ENCODE measurements at regions not wholly inside any gene's neighbourhood (a gene's known extent, or its start where the extent isn't known, plus 50 kb on each side); places are given as distances from the start of the nearest gene placed in this dataset.
"Not testable (repeated sequence)": the region's sequence is repeated elsewhere in the genome, so short reads cannot be mapped to it uniquely, and the experiment has no call there.

DNA sequence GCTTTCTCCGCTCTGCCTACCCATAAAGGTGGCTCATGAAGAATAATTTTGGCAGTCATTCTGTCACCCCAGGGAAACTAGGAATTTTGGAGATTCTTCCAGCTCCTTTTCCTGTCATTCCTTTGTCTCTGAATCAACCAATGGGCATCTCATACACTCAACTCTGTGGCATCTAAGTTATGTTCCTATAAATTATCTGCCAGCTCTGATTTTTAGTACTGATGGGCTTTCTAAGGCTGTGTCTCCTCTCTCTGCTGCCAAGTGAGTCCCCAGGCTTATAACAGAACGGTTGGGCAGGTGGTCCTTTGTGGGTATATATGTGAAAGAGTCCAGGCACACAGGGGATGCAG, 226.8 kb downstream of the NMUR2 start:
- no peak for DNase-seq (ENCODE audit: low read depth)

DNA sequence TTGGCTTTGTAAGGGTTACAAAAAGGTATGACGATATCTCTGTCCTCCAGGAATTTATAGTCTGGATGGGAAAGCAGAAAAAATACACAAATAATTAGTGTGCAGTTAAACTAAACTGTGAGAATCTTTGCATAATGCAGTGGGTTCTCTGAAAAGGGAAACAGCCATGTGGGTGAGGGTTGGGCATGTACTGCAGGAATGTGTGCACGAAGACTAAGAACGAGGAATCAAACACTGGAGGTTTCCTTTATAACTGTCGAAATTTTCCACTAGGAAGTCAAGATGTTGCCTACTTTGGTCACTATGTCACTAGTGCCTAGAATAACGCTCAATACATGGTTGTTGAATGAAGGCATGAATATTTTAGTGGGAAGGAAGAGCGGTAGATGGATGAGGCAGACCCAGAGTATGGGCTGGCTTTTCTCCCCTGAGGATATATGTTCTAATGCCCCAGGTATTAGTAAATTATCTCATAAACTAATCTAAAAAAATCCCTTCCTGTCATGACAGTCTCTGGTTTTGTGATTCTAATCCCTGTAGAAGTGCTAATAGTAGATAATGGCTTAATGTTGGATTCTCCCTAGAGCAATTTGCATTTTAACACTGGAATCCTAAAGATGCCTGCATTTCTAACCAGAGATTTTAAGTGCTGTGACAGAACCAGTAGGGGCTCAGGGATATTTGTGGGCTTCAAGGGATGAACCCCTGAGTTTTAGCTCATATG, 227.3 kb downstream of the NMUR2 start:
- no peak for DNase-seq (ENCODE audit: low read depth)

DNA sequence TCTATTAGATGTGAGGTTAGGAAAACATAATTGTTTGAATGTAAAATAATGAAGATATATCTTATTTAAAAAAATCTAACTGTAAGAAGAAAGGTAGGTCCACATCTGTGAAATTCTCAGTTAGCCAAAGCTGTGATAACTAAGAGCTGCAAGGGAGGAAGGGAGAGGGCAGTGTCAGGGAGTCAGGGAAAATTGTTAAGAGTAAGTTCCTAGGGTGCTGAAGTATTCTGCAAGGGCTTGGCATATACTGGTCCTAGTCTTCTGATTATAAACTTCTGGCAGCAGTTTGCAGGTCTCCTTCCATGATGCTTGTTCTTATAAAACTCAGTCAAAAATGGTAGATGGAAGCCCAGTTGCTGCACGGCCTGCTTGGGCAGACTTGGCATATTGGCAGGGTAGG, 233.2 kb downstream of the NMUR2 start:
- no peak for DNase-seq (ENCODE audit: low read depth)

DNA sequence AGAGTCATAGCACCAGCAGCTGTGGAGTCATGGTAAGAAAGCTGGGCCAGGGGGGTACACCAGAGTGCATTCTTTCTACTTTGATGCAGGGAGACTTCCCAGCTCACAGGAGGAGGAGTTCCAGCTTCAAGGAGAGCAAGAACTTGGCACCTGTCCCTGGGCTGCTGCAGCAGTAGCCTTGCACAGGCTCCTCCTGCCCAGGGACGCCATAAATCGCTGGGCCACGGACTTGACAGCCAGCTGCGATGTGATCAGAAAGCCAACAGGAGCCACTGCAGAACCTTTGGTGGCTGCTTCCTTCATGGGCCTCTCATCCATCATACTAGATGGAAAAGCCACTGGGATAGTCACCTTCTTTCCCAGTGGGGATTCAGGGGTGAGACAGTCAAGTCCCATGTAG, 234.7 kb downstream of the NMUR2 start:
- no peak for DNase-seq (ENCODE audit: low read depth)

DNA sequence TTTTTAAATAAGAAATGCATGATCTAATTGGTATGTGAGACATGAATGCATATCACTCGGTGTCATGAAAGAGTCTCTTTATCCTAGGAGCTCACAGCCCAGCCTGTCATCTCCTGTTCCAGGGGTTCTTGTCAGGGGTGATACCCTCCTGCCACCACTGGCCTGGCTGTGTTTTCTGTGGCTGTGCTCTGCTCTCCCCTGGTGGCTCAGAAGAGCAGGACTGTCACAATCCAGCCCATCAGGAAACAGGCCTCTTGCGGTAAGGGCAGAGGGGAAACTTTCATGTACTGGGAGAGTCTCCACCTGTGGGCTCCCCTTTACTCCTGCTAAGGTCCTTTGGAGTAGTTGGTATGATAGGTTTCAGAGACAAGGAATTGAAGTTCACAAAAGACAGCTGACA, 240.2 kb upstream of the GLRA1 start:
- no peak for DNase-seq (ENCODE audit: low read depth)

DNA sequence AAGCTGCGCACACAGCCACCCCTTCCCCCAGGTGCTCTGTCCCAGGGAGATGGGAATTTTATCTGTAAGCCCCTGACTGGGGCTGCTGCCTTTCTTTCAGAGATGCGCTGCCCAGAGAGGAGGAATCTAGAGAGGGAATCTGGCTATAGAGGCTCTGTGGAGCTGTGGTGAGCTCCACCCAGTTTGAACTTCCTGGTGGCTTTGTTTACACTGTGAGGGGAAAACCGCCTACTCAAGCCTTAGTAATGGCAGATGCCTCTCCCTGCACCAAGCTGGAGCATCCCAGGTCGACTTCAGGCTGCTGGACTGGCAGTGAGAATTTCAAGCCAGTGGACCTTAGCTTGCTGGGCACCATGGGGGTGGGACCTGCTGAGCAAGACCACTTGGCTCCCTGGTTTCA, 235.2 kb upstream of the GLRA1 start:
- DNase-seq (ENCODE audit: low read depth): not testable (repeated sequence)

DNA sequence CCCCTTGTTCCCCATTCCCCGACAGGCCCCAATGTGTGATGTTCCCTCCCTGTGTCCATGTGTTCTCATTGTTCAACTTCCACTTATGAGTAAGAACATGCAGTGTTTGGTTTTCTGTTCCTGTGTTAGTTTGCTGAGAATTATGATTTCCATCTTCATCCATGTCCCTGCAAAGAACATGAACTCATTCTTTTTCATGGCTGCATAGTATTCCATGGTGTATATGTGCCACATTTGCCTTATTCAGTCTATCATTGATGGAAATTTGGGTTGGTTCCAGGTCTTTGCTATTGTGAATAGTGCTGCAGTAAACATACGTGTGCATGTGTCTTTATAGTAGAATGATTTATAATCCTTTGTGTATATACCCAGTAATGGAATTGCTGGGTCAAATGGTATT, 229.8 kb upstream of the GLRA1 start:
- DNase-seq (ENCODE audit: low read depth): not testable (repeated sequence)

DNA sequence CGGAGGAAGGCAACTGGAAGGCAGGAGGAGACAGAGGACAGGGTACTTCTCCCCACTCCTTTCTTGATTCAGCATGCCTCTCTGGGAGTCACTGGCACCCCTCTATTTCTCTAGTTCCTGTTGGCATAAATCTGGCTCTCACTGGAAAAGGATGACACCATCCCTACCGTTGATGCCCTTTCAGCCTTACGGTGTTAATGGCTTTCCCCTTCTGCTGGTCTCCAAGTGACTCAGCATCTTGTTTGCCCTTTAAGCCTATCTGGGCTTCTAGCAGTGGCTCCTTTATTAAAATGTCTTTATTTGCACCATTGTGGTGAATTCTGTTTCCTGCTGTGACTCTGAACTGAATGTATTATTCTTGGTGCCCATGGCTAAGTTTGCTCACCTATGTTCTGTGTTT, 227.3 kb upstream of the GLRA1 start:
- no peak for DNase-seq (ENCODE audit: low read depth)

DNA sequence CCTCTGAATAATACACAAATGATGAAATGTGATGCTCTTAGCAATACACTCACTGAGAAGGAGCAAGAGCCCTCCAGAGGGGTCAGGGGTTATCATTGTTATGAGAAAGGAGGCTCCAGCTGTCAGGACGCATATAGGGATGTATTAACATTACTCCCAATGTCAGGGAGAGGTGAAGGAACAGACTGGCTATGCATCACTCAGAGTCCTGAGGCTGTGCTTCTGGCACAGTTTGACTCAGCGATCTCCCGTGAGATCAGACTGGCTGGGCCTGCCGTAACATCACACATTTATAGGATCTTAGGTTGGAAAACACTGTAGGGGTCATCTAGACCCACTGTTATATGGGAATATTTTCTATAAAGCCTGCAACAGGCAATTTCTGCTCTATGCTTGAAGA, 226.5 kb upstream of the GLRA1 start:
- no peak for DNase-seq (ENCODE audit: low read depth)

DNA sequence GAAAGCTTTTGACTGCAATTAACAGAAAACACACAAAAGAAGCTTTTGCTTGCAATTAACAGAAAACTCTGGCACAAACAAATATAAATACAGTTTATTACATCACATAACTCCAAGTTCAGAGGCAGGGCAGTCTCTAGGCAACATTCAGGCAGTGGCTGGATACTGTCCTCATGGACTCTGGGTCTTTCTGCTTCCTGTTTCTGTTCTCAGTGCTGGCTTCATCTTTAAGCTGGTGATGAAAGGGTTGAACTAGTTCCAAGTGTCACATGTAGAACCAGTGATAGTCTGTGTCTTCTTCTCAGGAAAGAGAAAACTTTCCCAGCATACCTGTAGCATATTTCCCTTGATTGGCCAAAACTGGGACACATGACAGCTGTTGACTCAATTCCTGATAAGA, 222.6 kb upstream of the GLRA1 start:
- no peak for DNase-seq (ENCODE audit: low read depth)

DNA sequence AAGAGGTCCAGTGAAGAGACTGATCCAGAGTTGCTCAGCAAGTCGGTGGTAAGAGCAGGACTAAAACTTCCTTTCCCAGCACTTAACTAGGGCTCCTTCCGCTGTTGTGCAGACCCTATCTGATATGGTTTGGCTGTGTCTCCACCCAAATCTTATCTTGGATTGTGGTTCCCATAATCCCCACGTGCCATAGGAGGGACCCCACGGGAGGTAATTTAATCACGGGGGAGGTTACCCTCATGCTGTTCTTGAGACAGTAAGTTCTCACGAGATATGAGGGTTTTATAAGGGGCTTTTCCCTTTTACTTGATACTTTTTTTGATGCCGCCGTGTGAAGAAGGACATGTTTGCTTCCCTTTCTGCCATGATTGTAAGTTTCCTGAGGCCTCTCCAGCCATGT, 221.9 kb upstream of the GLRA1 start:
- no peak for DNase-seq (ENCODE audit: low read depth)

DNA sequence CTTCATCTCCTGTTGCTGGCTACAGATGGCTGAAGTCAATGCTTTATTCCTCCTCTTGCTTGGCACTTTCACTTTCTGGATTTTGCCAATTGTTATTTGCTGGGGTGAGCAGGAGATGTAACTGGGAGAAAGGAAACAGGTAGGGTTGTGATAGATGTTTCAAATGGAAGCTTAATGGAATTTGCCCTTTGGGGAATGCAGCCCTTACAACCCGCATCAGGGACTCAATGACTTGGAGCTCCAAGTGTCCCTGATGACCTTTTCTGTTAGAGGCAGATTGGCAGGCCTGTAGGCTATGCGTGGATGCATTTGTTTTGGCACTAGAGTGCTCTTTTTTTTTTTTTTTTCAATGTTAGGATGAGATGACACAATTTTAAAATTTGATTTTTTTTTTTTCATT, 219.9 kb upstream of the GLRA1 start:
- no peak for DNase-seq (ENCODE audit: low read depth)

DNA sequence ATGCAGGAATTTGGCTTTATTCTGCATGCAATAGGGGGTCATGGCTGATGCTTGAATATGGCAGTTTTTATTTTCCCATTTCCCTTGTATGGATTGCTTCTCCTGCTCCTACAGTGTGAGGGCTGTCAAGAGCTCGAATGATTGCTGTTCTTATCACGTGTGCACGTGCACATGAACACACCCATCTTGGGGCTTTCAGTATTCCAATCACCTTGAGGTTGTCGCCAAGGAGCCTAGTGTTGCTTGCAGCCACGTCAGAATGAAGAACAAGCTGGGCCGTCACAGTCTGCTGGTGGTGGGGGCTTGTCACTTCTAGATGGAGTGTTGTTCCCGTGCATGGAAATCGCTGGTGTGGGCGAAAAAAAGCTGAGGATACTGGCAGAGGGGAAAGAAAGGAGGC, 219.4 kb upstream of the GLRA1 start:
- DNase-seq (ENCODE audit: low read depth): no peak

DNA sequence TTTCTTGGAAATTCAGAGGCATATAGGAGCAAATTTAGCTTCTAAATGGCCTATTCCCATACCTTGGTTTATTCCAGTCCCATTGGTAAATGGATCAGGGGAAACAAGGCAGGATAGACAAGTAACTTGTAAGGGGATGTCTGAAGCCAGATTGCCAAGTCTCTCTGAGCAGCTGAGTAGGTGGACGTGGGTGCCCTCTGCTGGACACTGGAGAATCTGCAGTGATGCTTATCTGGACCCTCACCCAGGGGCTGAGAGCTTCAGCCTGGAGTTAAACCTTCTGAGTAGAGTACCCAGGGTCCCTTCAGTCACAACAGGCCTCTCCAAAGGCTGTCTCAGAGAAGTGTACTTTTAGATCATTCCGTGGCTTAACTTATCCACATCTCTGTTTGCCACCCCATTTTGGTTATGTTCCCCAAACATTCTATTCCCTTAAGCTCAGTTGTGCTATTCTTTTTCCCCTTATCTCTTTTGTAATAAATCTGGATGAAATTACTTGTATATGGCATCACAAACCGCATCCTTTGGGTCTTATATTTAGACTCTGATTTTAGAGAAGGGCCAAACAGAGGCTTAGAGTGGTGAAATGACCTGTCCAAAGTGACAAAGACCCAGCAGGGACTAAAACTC, 218.3 kb upstream of the GLRA1 start:
- DNase-seq (ENCODE audit: low read depth): peak; percentile 8

DNA sequence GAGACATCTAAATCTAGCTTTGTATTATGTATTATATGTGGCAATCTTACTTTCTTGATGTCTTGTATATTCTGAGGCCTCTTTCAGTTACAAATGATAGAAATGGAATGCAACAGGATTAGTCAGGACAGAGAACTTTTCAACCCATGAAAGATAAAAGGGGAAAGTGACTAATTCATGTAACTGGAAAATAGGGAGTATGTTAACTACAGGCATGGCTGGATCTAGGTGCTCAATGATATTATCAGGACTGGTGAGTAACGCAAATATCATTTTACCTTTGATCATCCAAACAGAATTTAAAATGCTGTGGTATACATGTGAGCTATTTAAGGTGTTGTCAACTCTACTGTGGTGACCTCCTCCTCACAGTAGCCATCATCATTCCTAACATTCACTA, 215.7 kb upstream of the GLRA1 start:
- DNase-seq (ENCODE audit: low read depth): no peak

DNA sequence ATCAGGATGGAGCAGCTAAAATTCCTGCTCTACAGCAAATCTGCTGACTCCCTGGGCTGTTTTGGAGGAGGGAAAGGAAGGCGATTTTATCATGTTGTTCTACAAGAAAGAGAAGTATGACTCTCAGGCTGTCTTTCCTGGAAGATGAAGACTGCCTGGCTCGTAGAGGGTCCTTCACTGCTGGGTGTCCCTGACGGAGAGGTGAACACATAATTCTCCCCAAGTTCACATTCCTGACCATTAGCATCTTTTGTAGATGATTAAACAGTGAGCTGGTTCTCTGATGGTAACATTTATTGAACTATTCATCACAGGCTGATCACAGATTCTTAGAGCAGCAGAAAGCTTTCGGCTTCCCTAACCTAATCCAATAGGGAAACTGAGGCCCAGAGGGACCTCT, 212.4 kb upstream of the GLRA1 start:
- DNase-seq (ENCODE audit: low read depth): no peak

DNA sequence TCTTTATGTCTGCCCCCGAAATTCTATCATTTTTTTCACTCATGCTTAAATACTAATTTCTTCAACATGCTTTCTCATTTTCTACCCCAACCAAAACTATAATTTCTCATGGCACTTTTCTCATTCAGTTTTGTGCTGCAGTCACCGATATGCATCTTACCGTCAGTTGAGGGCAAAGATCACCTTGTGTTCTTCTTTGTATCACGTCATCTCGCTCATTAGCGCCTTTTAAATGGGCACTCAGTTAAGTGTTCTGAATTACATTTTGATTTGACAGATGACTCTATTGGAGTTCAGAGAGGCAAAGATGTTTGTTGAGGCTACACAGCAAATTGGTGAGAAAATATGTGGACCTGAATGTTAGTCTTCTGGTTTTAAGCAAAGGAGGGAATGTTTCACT, 211.7 kb upstream of the GLRA1 start:
- no peak for DNase-seq (ENCODE audit: low read depth)

DNA sequence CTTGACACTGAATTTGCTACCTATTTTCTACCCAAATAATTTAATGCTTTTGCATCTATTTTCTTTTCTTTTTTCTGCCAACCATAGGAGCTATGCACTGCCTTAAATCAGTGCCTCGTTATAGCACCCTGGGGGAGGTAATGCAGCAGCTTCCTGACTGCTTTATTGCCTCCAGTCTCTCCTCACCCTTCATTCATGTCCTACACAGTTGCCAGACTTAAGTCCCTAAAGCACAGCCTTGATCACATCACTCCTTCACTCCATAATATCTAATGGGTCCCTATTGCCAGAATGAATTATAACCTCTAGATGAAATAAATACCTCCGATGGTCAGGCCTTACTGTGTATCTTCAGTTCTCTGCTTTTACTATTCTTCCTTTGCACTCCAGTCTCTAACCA, 211.2 kb upstream of the GLRA1 start:
- no peak for DNase-seq (ENCODE audit: low read depth)

DNA sequence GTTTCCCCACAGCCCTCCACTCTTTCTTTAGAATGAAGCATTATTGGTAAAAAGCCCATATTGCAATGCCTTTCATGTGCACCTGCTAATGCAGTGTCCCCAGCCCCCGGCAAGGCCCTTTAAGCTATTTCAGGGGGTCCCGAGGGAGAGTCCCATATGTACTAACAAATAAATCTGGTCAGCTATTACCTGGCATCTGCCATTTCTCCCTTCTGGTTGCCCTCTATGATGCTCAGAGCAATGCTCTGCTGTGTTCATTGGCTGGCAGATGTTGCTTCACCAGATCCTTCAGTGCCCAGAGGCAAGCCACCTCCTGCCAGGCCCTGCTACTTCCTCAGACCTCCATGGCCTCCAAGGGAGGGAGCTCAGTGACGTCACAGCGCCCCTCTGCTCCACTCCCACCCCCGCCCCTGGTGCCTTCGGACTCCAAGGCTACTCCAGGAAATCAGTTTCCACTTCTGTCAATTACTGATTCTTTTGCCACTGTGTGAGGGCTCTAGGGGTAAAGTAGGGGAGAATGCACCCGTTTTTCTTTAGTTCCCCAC, 201.1 kb upstream of the GLRA1 start:
- DNase-seq (ENCODE audit: low read depth): no peak

DNA sequence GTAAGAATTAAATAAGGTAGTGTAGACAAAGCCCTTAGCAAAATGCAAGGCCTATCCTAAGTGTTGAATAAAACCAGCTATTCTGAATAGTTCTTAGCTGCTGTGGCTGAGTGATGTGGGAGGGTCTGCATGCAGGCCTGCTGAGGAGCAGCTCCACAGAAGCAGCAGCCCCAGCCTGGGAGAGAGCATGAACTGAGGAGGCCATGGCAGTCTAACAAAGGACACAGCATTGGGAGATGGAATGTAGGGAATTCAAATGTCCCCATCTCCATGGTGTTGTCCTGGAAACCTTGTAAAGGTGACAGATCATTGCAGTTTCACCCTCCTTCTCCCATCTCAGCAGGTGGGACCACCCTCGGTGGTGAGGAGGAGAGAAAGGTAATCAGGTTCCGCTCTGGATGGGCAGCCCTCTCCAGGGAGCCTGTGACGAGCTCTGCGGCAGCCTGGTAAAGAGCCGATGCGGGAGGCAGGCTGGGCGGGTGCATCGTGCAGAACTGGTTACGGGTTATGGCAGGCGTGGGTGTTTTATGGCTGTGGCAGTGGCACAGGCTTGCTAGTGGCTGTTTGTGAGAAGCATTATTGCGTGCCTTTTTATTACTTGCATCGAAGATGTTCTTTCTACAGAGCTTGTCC, 199.9 kb upstream of the GLRA1 start:
- DNase-seq (ENCODE audit: low read depth): no peak

DNA sequence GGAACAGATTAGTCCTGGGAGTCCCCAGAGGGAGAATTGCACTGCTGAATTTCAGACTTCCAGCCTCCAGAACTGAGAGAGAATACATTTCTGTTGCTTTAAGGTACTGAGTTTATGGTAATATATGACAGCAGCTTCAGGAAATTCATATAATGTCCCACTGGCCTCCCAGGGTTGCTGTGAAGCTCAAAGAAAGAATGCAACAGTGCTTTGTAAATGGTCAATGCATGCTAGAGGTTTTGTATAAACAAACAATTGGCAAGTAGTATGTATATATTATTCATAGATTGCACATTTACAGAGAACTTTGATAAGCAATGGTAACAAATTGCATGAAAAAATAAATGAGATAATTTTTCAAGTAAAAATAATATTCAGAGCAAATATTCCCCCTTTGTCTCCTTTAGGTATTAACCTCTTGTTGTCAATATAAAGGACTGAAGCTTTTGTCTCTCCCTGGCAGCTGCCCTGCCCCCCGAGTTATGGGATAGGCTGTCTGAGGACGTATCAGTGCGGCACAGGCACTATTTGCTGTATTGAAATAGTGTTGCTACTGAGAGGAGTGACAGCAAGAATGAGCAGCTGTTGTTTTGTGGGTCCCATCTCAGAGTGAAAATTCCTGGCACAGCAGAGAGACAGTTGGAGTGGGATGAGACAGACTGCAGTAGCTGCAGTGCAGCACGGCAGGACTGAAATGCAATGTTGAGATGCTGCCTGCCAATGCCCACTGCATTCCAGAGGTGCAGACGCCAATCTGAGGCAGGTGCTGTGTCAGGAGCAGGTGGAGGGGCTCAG, 194.2 kb upstream of the GLRA1 start:
- no peak for DNase-seq (ENCODE audit: low read depth)

DNA sequence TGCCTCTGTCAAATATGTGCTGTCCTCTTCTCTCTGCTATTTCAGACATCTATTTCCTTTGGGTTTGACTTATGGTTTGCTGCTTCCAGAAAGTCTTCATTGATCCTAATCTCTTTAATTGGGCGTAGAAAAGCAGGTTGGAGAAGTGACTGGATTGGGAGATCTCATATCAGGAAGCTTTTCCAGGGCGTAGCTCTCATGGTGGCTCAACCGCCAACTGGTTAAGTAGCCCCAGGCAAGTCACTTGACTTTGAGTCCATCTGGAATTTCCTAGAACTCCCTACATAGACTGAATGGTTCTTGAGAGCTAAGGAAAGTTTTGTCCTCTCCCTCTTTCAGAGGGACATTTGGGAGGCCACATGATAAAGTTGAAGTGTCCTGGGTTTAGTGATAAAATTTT, 192.3 kb upstream of the GLRA1 start:
- no peak for DNase-seq (ENCODE audit: low read depth)

DNA sequence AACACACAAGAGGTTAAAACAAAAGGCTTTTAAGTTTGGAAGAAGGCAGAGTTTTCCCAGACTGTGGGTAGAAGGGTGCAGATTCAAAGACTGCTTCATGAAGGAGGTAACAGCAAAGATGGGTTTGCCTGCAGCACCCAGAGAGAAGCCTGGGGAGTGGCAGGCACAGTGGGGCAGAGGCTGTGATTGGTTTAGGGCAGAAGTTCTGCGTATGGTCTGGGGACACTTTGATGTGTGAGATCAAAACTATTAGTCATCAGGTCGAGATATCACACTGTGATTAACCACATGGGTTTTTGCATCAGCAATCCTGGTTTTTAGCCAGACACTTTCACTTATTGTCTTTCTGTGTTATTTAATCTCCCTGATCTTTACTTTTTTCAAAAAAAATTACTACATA, 188.8 kb upstream of the GLRA1 start:
- DNase-seq (ENCODE audit: low read depth): peak; percentile 1

Measured in stimulated activated CD8-positive, alpha-beta memory T cell treated with anti-CD3 and anti-CD28 coated beads, Interleukin-12 subunit alpha, Interleukin-12 subunit beta, amount 100 ng/mL, for 4 hours (primary cell).